T-helper 1 cell treated with Interleukin-12 subunit alpha and Interleukin-12 subunit beta and Interleukin-4 antibody, amounts not matched to agents 30 μg/mL and 1 μg/mL, for 36 hours (primary cell): ENCODE measurements at regions not wholly inside any gene's neighbourhood (a gene's known extent, or its start where the extent isn't known, plus 50 kb on each side); places are given as distances from the start of the nearest gene placed in this dataset.
"Not testable (repeated sequence)": the region's sequence is repeated elsewhere in the genome, so short reads cannot be mapped to it uniquely, and the experiment has no call there.

ENCODE experiments used
- H3K27ac Mint-ChIP-seq: one replicate; pipeline ENCODE4 v1.8.0; 2021; ENCODE audit warnings: mild to moderate bottlenecking, mixed read lengths
- H3K27me3 Mint-ChIP-seq: one replicate; pipeline ENCODE4 v1.8.0; 2021; ENCODE audit warnings: low read depth, mixed read lengths
- H3K36me3 Mint-ChIP-seq: one replicate; pipeline ENCODE4 v1.8.0; 2021; ENCODE audit warnings: low read depth, mixed read lengths
- H3K4me1 Mint-ChIP-seq: one replicate; pipeline ENCODE4 v1.8.0; 2021; ENCODE audit warnings: low read depth, mixed read lengths
- H3K4me3 Mint-ChIP-seq: one replicate; pipeline ENCODE4 v1.8.0; 2021; ENCODE audit warnings: mild to moderate bottlenecking, moderate library complexity, mixed read lengths
- H3K9me3 Mint-ChIP-seq: one replicate; pipeline ENCODE4 v1.8.0; 2021; ENCODE audit warnings: mixed read lengths

- Mint-ChIP-seq H3K4me1 (peaks cover 22% of the 10 kb centered on the region), H3K4me3 (peak overlapping the region; percentile 14), H3K27ac (peak overlapping the region; percentile 94)
These were observed 131.6 kb downstream of the GLUL start for GRCh38 chr1:182259968-182260367.

GRCh38 chr1:182259229-182259872 is 132.2 kb downstream of the GLUL start:
- H3K36me3 Mint-ChIP-seq, result no peaks in the 10 kb centered on the region
- H3K27ac Mint-ChIP-seq, result peak overlapping the region; percentile 94

More at GRCh38 chr1:182259968-182260367, 131.6 kb downstream of the GLUL start:
- H3K9me3 Mint-ChIP-seq, result no peaks in the 10 kb centered on the region
- H3K36me3 Mint-ChIP-seq, result no peaks in the 10 kb centered on the region
- H3K27me3 Mint-ChIP-seq, result no peaks in the 10 kb centered on the region

GRCh38 chr1:182257369-182258063 is 134.1 kb downstream of the GLUL start:
- H3K36me3 Mint-ChIP-seq, result no peaks in the 10 kb centered on the region
- no peaks in the 10 kb centered on the region for H3K9me3 Mint-ChIP-seq
- no peaks in the 10 kb centered on the region for H3K27me3 Mint-ChIP-seq
- no peak overlapping the region for H3K27ac Mint-ChIP-seq
- peaks cover 19% of the 10 kb centered on the region for H3K4me1 Mint-ChIP-seq
- H3K4me3 Mint-ChIP-seq, result no peak overlapping the region

More at GRCh38 chr1:182259229-182259872, 132.2 kb downstream of the GLUL start:
- H3K27me3 Mint-ChIP-seq, result no peaks in the 10 kb centered on the region
- peak overlapping the region; percentile 32 for H3K4me3 Mint-ChIP-seq
- no peaks in the 10 kb centered on the region for H3K9me3 Mint-ChIP-seq
- peaks cover 22% of the 10 kb centered on the region for H3K4me1 Mint-ChIP-seq

GRCh38 chr1:182256931-182257330 is 134.7 kb downstream of the GLUL start:
- H3K9me3 Mint-ChIP-seq, result no peaks in the 10 kb centered on the region
- H3K4me1 Mint-ChIP-seq, result peaks cover 14% of the 10 kb centered on the region
- no peak overlapping the region for H3K27ac Mint-ChIP-seq
- H3K27me3 Mint-ChIP-seq, result no peaks in the 10 kb centered on the region
- no peak overlapping the region for H3K4me3 Mint-ChIP-seq
- no peaks in the 10 kb centered on the region for H3K36me3 Mint-ChIP-seq

DNA sequence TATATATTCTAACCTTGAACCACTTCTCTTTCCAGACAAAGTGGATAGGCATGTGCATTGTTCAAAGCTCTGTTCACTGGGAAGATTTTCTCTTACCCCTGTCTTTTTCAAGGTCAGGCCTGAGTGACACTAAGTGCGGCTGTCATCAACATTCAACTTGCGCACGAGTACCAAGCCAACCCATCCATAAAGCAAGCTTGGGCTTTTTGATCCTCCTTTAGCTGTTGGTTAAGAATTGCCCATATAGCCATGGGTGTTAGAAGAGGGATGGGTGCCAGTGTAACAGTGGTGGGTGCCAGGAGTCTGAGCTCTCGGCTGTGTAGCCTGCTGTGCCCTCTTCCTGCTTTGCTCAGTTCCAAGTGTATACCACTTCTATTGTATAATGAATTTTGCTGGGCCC is 136.1 kb downstream of the GLUL start:
- Mint-ChIP-seq H3K36me3 (no peaks in the 10 kb centered on the region), H3K4me3 (no peak overlapping the region), H3K9me3 (no peaks in the 10 kb centered on the region), H3K27ac (no peak overlapping the region), H3K27me3 (no peaks in the 10 kb centered on the region), H3K4me1 (peaks cover 11% of the 10 kb centered on the region)

GRCh38 chr1:182253319-182253860 is 138.2 kb downstream of the GLUL start:
- H3K4me1 Mint-ChIP-seq, result peaks cover 20% of the 10 kb centered on the region
- no peak overlapping the region for H3K4me3 Mint-ChIP-seq
- no peaks in the 10 kb centered on the region for H3K36me3 Mint-ChIP-seq

DNA sequence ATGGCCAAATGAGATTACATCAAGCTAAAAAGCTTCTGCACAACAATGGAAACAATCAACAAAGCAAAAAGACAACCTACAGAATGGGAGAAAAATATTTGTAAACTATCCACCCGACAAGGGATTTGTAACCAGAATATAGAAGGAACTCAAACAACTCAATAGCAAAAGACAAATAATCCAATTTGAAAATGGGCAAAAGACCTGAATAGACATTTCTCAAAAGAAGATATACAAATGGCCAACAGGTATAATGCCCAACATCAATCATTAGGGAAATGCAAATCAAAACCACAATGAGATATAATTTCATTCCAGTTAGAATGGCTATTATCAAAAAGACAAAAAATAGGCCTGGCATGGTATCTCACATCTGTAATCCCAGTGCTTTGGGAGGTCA is 140.0 kb downstream of the GLUL start:
- Mint-ChIP-seq H3K27ac (no peak overlapping the region), H3K9me3 (no peaks in the 10 kb centered on the region), H3K4me1 (peaks cover 31% of the 10 kb centered on the region), H3K4me3 (no peak overlapping the region), H3K27me3 (no peaks in the 10 kb centered on the region), H3K36me3 (no peaks in the 10 kb centered on the region)

More at GRCh38 chr1:182253319-182253860, 138.2 kb downstream of the GLUL start:
- Mint-ChIP-seq H3K27me3 (no peaks in the 10 kb centered on the region), H3K9me3 (no peaks in the 10 kb centered on the region), H3K27ac (no peak overlapping the region)

DNA sequence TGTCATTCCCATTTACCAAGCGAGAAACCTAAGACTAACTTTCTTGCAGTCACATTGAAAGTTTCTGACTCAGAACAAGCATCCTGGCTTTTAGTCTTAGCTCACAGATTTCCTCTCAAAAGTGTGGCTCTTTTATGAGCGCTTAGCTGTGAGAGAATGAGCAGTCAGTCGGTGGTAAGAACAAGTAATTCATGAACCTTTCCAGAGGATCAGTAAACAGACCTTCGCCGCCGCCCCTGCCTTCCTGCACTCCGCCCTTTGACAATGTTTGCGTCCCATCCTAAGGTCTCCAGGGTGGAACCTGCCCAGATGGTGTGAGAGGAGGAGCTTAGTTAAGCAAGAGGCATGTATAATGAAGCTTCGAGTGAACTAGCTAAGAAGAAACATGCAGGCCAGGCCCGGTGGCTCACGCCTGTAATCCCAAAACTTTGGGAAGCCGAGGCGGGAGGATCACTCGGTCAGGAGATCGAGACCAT is 142.4 kb downstream of the GLUL start:
- H3K27me3 Mint-ChIP-seq, result no peaks in the 10 kb centered on the region
- H3K4me3 Mint-ChIP-seq, result peak overlapping the region; percentile 35
- H3K4me1 Mint-ChIP-seq, result peaks cover 31% of the 10 kb centered on the region
- H3K9me3 Mint-ChIP-seq, result no peaks in the 10 kb centered on the region
- H3K27ac Mint-ChIP-seq, result peak overlapping the region; percentile 80
- no peaks in the 10 kb centered on the region for H3K36me3 Mint-ChIP-seq

DNA sequence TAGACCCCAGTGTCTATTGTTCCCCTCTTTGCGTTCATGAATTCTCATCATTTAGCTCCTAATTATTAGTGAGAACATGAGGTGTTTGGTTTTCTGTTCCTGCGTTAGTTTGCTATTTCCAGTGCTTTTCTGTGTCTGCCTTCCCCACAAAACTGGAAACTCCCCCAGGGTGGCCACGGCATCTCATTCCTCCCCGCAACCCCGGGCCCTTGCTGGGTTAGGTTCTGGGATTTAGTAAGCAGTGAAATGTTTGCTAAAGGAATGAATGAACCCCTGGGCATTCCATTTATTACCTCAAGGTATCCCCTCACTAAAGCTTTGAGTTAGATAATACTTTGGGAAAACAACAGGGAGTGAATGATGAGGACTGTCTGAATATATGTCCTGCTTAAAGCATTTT is 142.9 kb downstream of the GLUL start:
- H3K4me3 Mint-ChIP-seq, result peak overlapping the region; percentile 47
- H3K36me3 Mint-ChIP-seq, result no peaks in the 10 kb centered on the region
- no peaks in the 10 kb centered on the region for H3K27me3 Mint-ChIP-seq
- peaks cover 31% of the 10 kb centered on the region for H3K4me1 Mint-ChIP-seq
- peak overlapping the region; percentile 70 for H3K27ac Mint-ChIP-seq
- H3K9me3 Mint-ChIP-seq, result no peaks in the 10 kb centered on the region

GRCh38 chr1:182247813-182248212 is 143.8 kb downstream of the GLUL start:
- H3K27ac Mint-ChIP-seq, result peak overlapping the region; percentile 76
- peaks cover 31% of the 10 kb centered on the region for H3K4me1 Mint-ChIP-seq
- peak overlapping the region; percentile 30 for H3K4me3 Mint-ChIP-seq
- not testable (repeated sequence) for H3K36me3 Mint-ChIP-seq, H3K9me3 Mint-ChIP-seq, H3K27me3 Mint-ChIP-seq

GRCh38 chr1:182246783-182247182 is 144.8 kb downstream of the GLUL start:
- Mint-ChIP-seq H3K36me3 (no peaks in the 10 kb centered on the region), H3K27me3 (peaks cover 7% of the 10 kb centered on the region), H3K27ac (no peak overlapping the region), H3K9me3 (no peaks in the 10 kb centered on the region), H3K4me3 (no peak overlapping the region), H3K4me1 (peaks cover 31% of the 10 kb centered on the region)

GRCh38 chr1:182245040-182245439 is 146.6 kb downstream of the GLUL start:
- H3K4me1 Mint-ChIP-seq, result peaks cover 26% of the 10 kb centered on the region
- no peaks in the 10 kb centered on the region for H3K9me3 Mint-ChIP-seq

DNA sequence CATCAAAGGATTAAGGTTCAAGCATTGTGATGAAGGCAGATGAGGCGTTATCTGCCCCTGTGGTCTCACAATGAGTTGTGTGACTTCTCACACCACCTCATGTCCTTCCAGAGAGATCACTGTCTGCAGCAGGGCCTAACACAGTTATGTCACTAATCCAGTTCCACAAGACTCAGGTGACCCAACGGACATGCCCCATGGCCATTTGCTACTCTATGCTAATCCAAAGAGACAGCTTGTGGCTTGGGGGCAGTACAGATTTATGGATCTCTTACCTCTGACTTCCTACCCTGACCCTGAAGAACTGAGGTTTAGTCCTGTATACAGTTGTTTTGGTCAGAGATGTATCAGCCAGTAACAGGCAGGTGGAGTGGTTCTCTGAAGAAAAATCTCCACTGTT is 147.1 kb downstream of the GLUL start:
- Mint-ChIP-seq H3K27me3 (peaks cover 7% of the 10 kb centered on the region), H3K4me1 (peaks cover 21% of the 10 kb centered on the region), H3K4me3 (no peak overlapping the region), H3K9me3 (no peaks in the 10 kb centered on the region), H3K27ac (no peak overlapping the region), H3K36me3 (no peaks in the 10 kb centered on the region)

More at GRCh38 chr1:182245040-182245439, 146.6 kb downstream of the GLUL start:
- Mint-ChIP-seq H3K4me3 (no peak overlapping the region), H3K36me3 (no peaks in the 10 kb centered on the region), H3K27me3 (peaks cover 7% of the 10 kb centered on the region), H3K27ac (no peak overlapping the region)

- Mint-ChIP-seq H3K27me3 (peaks cover 7% of the 10 kb centered on the region), H3K4me3 (no peak overlapping the region), H3K27ac (no peak overlapping the region), H3K4me1 (peaks cover 5% of the 10 kb centered on the region), H3K9me3 (no peaks in the 10 kb centered on the region), H3K36me3 (no peaks in the 10 kb centered on the region)
These were observed 148.9 kb downstream of the GLUL start for GRCh38 chr1:182242641-182243040.

DNA sequence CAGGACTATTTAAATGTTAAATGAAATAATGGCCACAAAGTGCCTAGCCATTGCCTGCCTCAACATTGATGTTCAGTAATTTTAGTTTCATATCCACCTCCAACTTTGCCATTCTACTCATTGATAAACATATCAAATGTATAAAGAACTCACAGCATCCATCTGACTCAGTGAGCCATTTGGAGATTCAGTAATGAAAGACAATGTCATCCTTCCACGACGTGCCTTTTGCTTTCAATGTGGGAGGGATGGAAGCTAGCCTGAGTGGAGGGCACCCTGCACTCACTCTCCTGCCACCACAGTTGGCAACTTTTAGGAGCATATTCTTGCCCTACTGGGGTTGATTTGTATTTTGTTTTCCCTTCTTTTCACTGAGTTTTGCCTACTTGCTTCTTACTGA is 151.5 kb downstream of the GLUL start:
- Mint-ChIP-seq H3K27ac (no peak overlapping the region), H3K27me3 (peaks cover 7% of the 10 kb centered on the region), H3K4me1 (peaks cover 4% of the 10 kb centered on the region), H3K4me3 (no peak overlapping the region), H3K36me3 (no peaks in the 10 kb centered on the region), H3K9me3 (no peaks in the 10 kb centered on the region)
